ENCODE measurements at regions not wholly inside any gene's neighbourhood (a gene's known extent, or its start where the extent isn't known, plus 50 kb on each side); places are given as distances from the start of the nearest gene placed in this dataset.

DNA sequence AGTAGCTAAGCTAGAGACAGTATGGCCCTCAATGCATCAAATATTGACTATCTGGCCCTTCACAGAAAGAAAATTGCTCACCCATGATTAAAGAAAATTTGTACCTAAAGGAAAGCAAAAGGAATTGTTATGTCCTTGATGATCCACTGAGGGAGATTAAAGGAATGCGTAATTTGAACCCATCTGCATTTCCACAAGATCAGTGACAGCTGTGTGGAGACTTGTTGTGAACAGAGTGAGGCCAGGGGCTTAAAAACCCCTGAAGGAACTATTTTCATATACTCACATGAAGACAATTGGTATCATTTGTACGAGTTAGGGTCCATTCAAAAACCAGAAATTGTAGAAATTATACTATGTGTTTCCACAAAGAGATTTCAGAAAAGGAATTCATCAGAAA, 1908.1 kb upstream of the SEL1L start:
- no peaks in the 10 kb centered on the region for H3K27me3 ChIP-seq (ENCODE audit: insufficient read depth, poor library complexity, severe bottlenecking)
- no peaks in the 10 kb centered on the region for H3K9me3 ChIP-seq (ENCODE audit: severe bottlenecking)
- no peak for DNase-seq (ENCODE audit: low spot score)
- ATAC-seq (ENCODE audit: low read depth), result no peak
- H3K27ac ChIP-seq (ENCODE audit: poor library complexity, severe bottlenecking), result no peak overlapping the region
- no peaks in the 10 kb centered on the region for H3K4me1 ChIP-seq (ENCODE audit: insufficient read depth, poor library complexity, severe bottlenecking)
- no peak overlapping the region for H3K4me3 ChIP-seq (ENCODE audit: severe bottlenecking)
- H3K36me3 ChIP-seq (ENCODE audit: low read depth), result no peaks in the 10 kb centered on the region
- TF ChIP-seq, protein P1, sequence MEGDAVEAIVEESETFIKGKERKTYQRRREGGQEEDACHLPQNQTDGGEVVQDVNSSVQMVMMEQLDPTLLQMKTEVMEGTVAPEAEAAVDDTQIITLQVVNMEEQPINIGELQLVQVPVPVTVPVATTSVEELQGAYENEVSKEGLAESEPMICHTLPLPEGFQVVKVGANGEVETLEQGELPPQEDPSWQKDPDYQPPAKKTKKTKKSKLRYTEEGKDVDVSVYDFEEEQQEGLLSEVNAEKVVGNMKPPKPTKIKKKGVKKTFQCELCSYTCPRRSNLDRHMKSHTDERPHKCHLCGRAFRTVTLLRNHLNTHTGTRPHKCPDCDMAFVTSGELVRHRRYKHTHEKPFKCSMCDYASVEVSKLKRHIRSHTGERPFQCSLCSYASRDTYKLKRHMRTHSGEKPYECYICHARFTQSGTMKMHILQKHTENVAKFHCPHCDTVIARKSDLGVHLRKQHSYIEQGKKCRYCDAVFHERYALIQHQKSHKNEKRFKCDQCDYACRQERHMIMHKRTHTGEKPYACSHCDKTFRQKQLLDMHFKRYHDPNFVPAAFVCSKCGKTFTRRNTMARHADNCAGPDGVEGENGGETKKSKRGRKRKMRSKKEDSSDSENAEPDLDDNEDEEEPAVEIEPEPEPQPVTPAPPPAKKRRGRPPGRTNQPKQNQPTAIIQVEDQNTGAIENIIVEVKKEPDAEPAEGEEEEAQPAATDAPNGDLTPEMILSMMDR (IDR thresholded peaks at IDR 0.05; ENCODE audit: poor library complexity, severe bottlenecking), result no peak

GRCh38 chr14:83455561-83455960, 1921.9 kb upstream of the SEL1L start:
- Histone ChIP-seq H3K36me3 (ENCODE audit: low read depth) (no peaks in the 10 kb centered on the region), H3K27me3 (ENCODE audit: insufficient read depth, poor library complexity, severe bottlenecking) (no peaks in the 10 kb centered on the region), H3K9me3 (ENCODE audit: severe bottlenecking) (no peaks in the 10 kb centered on the region), H3K4me1 (ENCODE audit: insufficient read depth, poor library complexity, severe bottlenecking) (no peaks in the 10 kb centered on the region), H3K27ac (ENCODE audit: poor library complexity, severe bottlenecking) (no peak overlapping the region), H3K4me3 (ENCODE audit: severe bottlenecking) (no peak overlapping the region)
- ATAC-seq (ENCODE audit: low read depth) (no peak), DNase-seq (ENCODE audit: low spot score) (no peak)
- TF ChIP-seq, protein P1 (IDR thresholded peaks at IDR 0.05; ENCODE audit: poor library complexity, severe bottlenecking), result no peak

DNA sequence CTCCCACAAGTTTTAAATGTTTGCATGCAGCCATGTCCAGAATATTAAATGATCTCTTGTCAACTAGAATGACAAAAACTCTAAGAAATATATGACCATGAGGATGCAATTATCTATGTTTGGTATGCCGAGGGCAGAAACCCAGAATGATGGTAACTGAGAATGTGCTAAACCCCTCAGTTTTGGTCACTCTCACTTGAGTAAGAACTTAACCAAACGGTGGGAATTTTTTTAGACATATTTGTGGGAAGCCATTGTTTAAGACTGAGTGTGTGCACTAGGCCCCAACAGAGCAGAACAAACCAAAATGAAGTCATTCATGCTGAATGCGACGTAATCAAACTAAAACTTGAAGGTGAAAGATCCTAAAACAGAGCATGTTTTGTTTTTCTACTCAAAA, 1927.9 kb upstream of the SEL1L start:
- Histone ChIP-seq H3K4me1 (ENCODE audit: insufficient read depth, poor library complexity, severe bottlenecking) (no peaks in the 10 kb centered on the region), H3K27me3 (ENCODE audit: insufficient read depth, poor library complexity, severe bottlenecking) (no peaks in the 10 kb centered on the region), H3K27ac (ENCODE audit: poor library complexity, severe bottlenecking) (no peak overlapping the region), H3K4me3 (ENCODE audit: severe bottlenecking) (no peak overlapping the region), H3K36me3 (ENCODE audit: low read depth) (no peaks in the 10 kb centered on the region), H3K9me3 (ENCODE audit: severe bottlenecking) (no peaks in the 10 kb centered on the region)
- TF ChIP-seq, protein P1 (IDR thresholded peaks at IDR 0.05; ENCODE audit: poor library complexity, severe bottlenecking), result no peak
- DNase-seq (ENCODE audit: low spot score) (no peak), ATAC-seq (ENCODE audit: low read depth) (no peak)

DNA sequence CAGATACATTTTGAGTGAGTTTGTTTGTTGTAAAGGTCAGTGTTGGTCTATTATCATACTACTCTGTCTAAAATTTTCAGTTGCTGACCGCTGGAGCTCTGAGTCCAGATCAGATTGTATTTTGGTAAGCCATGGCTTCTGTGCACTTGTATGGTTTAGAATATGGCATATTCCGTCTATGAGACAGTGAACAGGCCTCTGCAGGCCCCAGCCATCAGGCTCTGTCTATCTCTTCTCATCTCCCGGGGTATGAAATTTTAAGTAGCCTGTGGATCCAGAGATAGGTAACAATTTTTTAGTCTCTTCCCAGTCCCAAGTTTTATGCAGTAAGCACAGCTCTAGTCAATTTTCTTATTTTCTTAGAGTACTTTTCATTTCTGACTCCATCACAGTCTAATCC, 1929.1 kb upstream of the SEL1L start:
- Histone ChIP-seq H3K27ac (ENCODE audit: poor library complexity, severe bottlenecking) (no peak overlapping the region), H3K36me3 (ENCODE audit: low read depth) (no peaks in the 10 kb centered on the region), H3K9me3 (ENCODE audit: severe bottlenecking) (no peaks in the 10 kb centered on the region), H3K27me3 (ENCODE audit: insufficient read depth, poor library complexity, severe bottlenecking) (no peaks in the 10 kb centered on the region), H3K4me3 (ENCODE audit: severe bottlenecking) (no peak overlapping the region), H3K4me1 (ENCODE audit: insufficient read depth, poor library complexity, severe bottlenecking) (no peaks in the 10 kb centered on the region)
- DNase-seq (ENCODE audit: low spot score) (no peak), ATAC-seq (ENCODE audit: low read depth) (no peak)
- TF ChIP-seq, protein P1 (IDR thresholded peaks at IDR 0.05; ENCODE audit: poor library complexity, severe bottlenecking), result no peak

DNA sequence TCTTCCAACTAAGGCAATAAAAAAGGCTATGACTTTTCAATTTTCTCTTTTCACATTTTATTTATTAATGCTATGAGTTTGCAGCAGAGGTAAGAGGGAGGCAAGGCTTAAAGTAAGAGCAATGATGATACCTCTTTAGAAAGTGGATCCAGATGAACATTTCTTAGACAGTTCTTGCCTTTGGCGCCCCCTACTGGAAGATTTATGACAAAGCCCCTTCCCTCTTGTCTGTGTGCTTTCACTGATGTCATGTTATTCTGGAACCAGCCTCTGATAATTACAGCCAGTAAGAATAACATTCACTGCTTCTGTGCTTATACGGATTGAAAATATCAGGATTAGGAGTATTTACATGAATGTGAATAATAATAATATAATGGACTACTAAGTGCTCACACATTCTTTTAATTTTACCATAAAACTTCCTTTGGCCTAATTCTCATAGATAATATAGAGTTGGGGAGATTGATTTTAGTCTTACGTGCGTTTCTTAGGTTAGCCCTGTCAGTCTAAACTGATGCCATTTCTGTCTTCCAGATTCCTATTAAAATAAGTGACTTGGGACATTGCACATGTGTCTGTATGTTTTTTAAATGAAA, 1929.9 kb upstream of the SEL1L start:
- Histone ChIP-seq H3K27ac (ENCODE audit: poor library complexity, severe bottlenecking) (no peak overlapping the region), H3K4me1 (ENCODE audit: insufficient read depth, poor library complexity, severe bottlenecking) (no peaks in the 10 kb centered on the region), H3K36me3 (ENCODE audit: low read depth) (no peaks in the 10 kb centered on the region), H3K27me3 (ENCODE audit: insufficient read depth, poor library complexity, severe bottlenecking) (no peaks in the 10 kb centered on the region), H3K4me3 (ENCODE audit: severe bottlenecking) (no peak overlapping the region), H3K9me3 (ENCODE audit: severe bottlenecking) (no peaks in the 10 kb centered on the region)
- TF ChIP-seq, protein P1 (IDR thresholded peaks at IDR 0.05; ENCODE audit: poor library complexity, severe bottlenecking), result peak; percentile 96
- no peak for DNase-seq (ENCODE audit: low spot score)
- ATAC-seq (ENCODE audit: low read depth), result peak; percentile 77

Data from RWPE2 (cell line).